OCI-LY3 (cell line): ENCODE measurements at regions not wholly inside any gene's neighbourhood (a gene's known extent, or its start where the extent isn't known, plus 50 kb on each side); places are given as distances from the start of the nearest gene placed in this dataset.

Experiments used
- H2AFZ ChIP-seq: fragments of 200-600, 300-600 bp; shearing (Covaris generic); 2 replicates; pipeline ENCODE4 v1.6.0; 2014; ENCODE audit warnings: antibody characterized with exemption, low read depth, low read length
- H3K27ac ChIP-seq: fragments of 200-600, 300-600 bp; sonication (generic); 2 replicates; pipeline ENCODE4 v1.5.1; 2014; ENCODE audit warnings: mild to moderate bottlenecking, low read length, moderate library complexity, mixed read lengths
- H3K27me3 ChIP-seq: fragments of 200-600, 300-600 bp; sonication (generic); 2 replicates; pipeline ENCODE4 v1.6.1; 2014; ENCODE audit warnings: low read depth, low read length, mixed read lengths
- H3K36me3 ChIP-seq: fragments of 200-600, 300-600 bp; sonication (generic); replicated peaks from 2 replicates; pipeline ENCODE3; 2014; ENCODE audit warnings: low read depth, low read length, mixed read lengths
- H3K4me1 ChIP-seq: fragments of 300-600, 200-600 bp; sonication (generic); 2 replicates; pipeline ENCODE4 v1.6.1; 2014; ENCODE audit warnings: low read length, mixed read lengths
- H3K4me2 ChIP-seq: fragments of 200-600, 300-600 bp; sonication (generic); 2 replicates; pipeline ENCODE4 v1.6.1; 2014; ENCODE audit warnings: low read length, mixed read lengths
- H3K4me3 ChIP-seq: fragments of 300-600, 200-600 bp; sonication (generic); 2 replicates; pipeline ENCODE4 v1.5.1; 2014; ENCODE audit warnings: antibody characterized with exemption, mild to moderate bottlenecking, low read length, moderate library complexity
- H3K79me2 ChIP-seq: fragments of 300-600, 200-600 bp; shearing (Covaris generic); 2 replicates; pipeline ENCODE4 v1.6.1; 2014; ENCODE audit warnings: mild to moderate bottlenecking, low read length, mixed read lengths
- H3K9ac ChIP-seq: fragments of 300-600, 200-600 bp; shearing (Covaris generic); 2 replicates; pipeline ENCODE4 v1.6.0; 2014; ENCODE audit warnings: mild to moderate bottlenecking, low read length, moderate library complexity
- H3K9me3 ChIP-seq: fragments of 200-600, 300-600 bp; shearing (Covaris generic); 2 replicates; pipeline ENCODE4 v1.6.1; 2014; ENCODE audit warnings: low read length, mixed read lengths; ENCODE audit not compliant: insufficient read depth
- H4K20me1 ChIP-seq: fragments of 200-600, 300-600 bp; sonication (generic); 2 replicates; pipeline ENCODE4 v1.6.1; 2016; ENCODE audit warnings: low read length, mixed read lengths; ENCODE audit not compliant: insufficient read depth
- CTCF ChIP-seq: fragments of 200-600, 300-600 bp; sonication (generic); IDR thresholded peaks from 2 replicates; pipeline ENCODE4 v1.5.1; 2014; ENCODE audit warnings: antibody characterized with exemption, low read length, low read depth
- EZH2phosphoT487 ChIP-seq: fragments of 200-600 bp; shearing (Covaris generic); IDR thresholded peaks from 2 replicates; pipeline ENCODE4 v1.6.1; 2018; ENCODE audit warnings: antibody characterized with exemption, mixed run types, low read depth

DNA sequence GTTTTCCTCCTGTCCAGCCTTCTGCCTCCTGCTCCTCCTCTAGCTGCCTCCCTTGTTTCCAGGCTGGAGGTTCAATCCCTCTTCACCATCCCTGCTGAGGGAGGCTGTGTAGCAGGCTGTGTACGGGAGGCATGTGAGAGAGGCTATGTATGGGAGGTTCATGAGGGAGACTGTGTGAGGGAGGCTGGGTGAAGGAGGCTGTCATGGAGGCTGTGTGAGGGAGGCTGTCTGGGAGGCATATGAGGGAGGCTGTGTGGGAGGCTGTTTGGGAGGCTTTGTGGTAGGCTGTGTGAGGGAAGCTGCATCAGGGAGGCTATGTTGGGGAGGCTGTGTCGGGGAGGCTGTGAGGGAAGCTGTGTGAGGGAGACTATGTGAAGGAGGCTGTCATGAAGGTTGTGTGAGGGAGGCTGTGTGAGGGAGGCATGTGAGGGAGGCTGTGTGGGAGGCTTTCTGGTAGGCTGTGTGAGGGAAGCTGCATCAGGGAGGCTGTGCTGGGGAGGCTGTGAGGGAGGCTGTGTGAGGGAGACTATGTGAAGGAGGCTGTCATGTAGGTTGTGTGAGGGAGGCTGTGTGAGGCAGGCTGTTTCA lies 123.7 kb upstream of the RNF32 start:
- Histone ChIP-seq H3K27me3 (no peaks in the 10 kb centered on the region), H3K9me3 (no peaks in the 10 kb centered on the region), H2AFZ (no peak overlapping the region), H3K79me2 (no peaks in the 10 kb centered on the region), H3K27ac (no peak overlapping the region), H3K4me1 (no peaks in the 10 kb centered on the region), H3K4me3 (no peak overlapping the region), H4K20me1 (no peaks in the 10 kb centered on the region), H3K9ac (no peak overlapping the region), H3K4me2 (no peak overlapping the region), H3K36me3 (no peaks in the 10 kb centered on the region)
- TF ChIP-seq EZH2phosphoT487: no peak
- no peak for TF ChIP-seq CTCF

- H4K20me1 ChIP-seq: no peaks in the 10 kb centered on the region
- no peaks in the 10 kb centered on the region for H3K4me1 ChIP-seq
- no peaks in the 10 kb centered on the region for H3K36me3 ChIP-seq
- H3K27ac ChIP-seq: no peak overlapping the region
- no peak overlapping the region for H3K4me2 ChIP-seq
- no peaks in the 10 kb centered on the region for H3K27me3 ChIP-seq
- TF ChIP-seq EZH2phosphoT487 (no peak), CTCF (no peak)
- no peaks in the 10 kb centered on the region for H3K79me2 ChIP-seq
- H3K4me3 ChIP-seq: no peak overlapping the region
- H3K9ac ChIP-seq: no peak overlapping the region
- no peaks in the 10 kb centered on the region; the same call in 1 of the 2 replicates for H3K9me3 ChIP-seq
- no peak overlapping the region for H2AFZ ChIP-seq
Measured at GRCh38 chr7:156515911-156516790, 124.4 kb upstream of the RNF32 start.

DNA sequence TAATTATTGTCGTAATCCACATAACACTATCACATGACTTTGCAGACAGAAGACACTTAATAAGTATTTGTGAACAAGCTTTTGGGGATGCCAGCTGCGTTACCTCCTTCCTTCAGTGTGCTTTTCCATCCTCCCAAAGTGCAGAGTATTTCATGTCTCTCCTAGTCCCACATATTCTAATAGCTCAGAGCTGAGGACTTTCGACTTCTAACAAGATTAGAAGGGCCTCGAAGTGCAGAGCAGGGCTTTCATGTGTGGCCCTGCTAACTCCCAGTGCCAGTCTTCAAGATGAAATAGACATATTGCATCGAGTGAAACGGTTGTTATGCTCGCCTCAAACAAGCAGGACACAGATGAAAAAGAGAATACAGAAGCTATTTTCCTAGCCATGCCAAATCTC lies 125.7 kb upstream of the RNF32 start:
- Histone ChIP-seq H3K27ac (no peak overlapping the region), H3K79me2 (no peaks in the 10 kb centered on the region), H3K9ac (no peak overlapping the region), H3K9me3 (peaks cover 3% of the 10 kb centered on the region), H2AFZ (no peak overlapping the region), H3K4me3 (no peak overlapping the region), H3K4me2 (no peak overlapping the region), H4K20me1 (no peaks in the 10 kb centered on the region), H3K4me1 (no peaks in the 10 kb centered on the region), H3K36me3 (no peaks in the 10 kb centered on the region), H3K27me3 (no peaks in the 10 kb centered on the region; the same call in 1 of the 2 replicates)
- TF ChIP-seq CTCF (no peak), EZH2phosphoT487 (no peak)

DNA sequence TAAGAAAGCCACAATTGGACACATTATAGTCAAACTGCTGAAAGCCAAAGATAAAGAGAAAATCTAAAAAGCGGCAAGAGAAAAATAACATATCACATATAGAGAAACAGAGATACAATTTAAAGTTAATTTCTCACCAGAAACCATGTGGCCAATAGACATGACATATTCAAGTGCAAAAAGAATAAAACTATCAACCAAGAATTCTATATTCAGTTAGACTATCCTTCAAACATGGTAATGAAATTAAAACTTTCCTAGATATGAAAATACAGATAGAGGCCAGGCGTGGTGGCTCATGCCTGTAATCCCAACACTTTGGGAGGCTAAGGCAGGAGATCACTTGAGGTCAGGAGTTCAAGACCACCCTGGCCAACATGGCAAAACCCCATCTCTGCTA lies 129.1 kb upstream of the RNF32 start:
- Histone ChIP-seq H4K20me1 (no peaks in the 10 kb centered on the region), H3K9ac (no peak overlapping the region), H3K27me3 (peaks cover 10% of the 10 kb centered on the region; the same call in 1 of the 2 replicates), H3K27ac (no peak overlapping the region), H3K36me3 (no peaks in the 10 kb centered on the region), H3K4me1 (no peaks in the 10 kb centered on the region), H3K9me3 (peaks cover 3% of the 10 kb centered on the region), H3K79me2 (no peaks in the 10 kb centered on the region), H3K4me3 (no peak overlapping the region), H3K4me2 (no peak overlapping the region), H2AFZ (no peak overlapping the region)
- no peak for TF ChIP-seq CTCF
- TF ChIP-seq EZH2phosphoT487: no peak
